Neural progenitor cell (in vitro differentiated cells): ENCODE measurements at regions not wholly inside any gene's neighbourhood (a gene's known extent, or its start where the extent isn't known, plus 50 kb on each side); places are given as distances from the start of the nearest gene placed in this dataset.
A peak's percentile ranks its signal among the peaks of the same experiment; 100 is the strongest.

Experiments
- DNase-seq: peaks from one replicate; pipeline ENCODE4 v3.0.0-alpha.2; 2016; ENCODE audit warnings: low spot score
- H2AFZ ChIP-seq: fragments of 200-600 bp; sonication (generic); replicated peaks from 2 replicates; pipeline ENCODE4 v1.6.1; 2016; ENCODE audit warnings: antibody characterized with exemption
- H3F3A ChIP-seq: fragments of 200-600 bp; sonication (generic); 2 replicates; pipeline ENCODE4 v1.6.1; 2016; ENCODE audit warnings: antibody characterized with exemption, low read depth
- H3K27ac ChIP-seq: fragments of 200-600 bp; sonication (generic); 2 replicates; pipeline ENCODE4 v1.5.1; 2016; ENCODE audit warnings: mild to moderate bottlenecking
- H3K27me3 ChIP-seq: fragments of 200-600 bp; sonication (generic); 2 replicates; pipeline ENCODE4 v1.6.1; 2016; ENCODE audit warnings: mild to moderate bottlenecking, moderate library complexity
- H3K36me3 ChIP-seq: fragments of 200-600 bp; sonication (generic); 2 replicates; pipeline ENCODE4 v1.5.1; 2016
- H3K4me1 ChIP-seq: fragments of 200-600 bp; sonication (generic); 2 replicates; pipeline ENCODE4 v1.6.1; 2016; ENCODE audit warnings: mixed run types
- H3K4me2 ChIP-seq: fragments of 200-600 bp; sonication (generic); 2 replicates; pipeline ENCODE4 v1.6.1; 2016
- H3K4me3 ChIP-seq: fragments of 200-600 bp; sonication (generic); 2 replicates; pipeline ENCODE4 v1.5.1; 2016
- H3K79me2 ChIP-seq: fragments of 200-600 bp; sonication (generic); 2 replicates; pipeline ENCODE4 v1.6.1; 2016; ENCODE audit warnings: low read depth
- H3K9ac ChIP-seq: fragments of 200-600 bp; sonication (generic); 2 replicates; pipeline ENCODE4 v1.6.1; 2016
- H3K9me3 ChIP-seq: fragments of 200-600 bp; sonication (generic); 2 replicates; pipeline ENCODE4 v1.5.1; 2016; ENCODE audit warnings: low read depth
- H4K20me1 ChIP-seq: fragments of 200-600 bp; sonication (generic); 2 replicates; pipeline ENCODE4 v1.6.1; 2016; ENCODE audit warnings: low read depth
- H3K27ac Mint-ChIP-seq: 3 replicates; pipeline ENCODE4 v1.8.0; 2021; ENCODE audit warnings: mixed read lengths
- H3K27me3 Mint-ChIP-seq: 2 replicates; pipeline ENCODE4 v1.8.0; 2022; ENCODE audit warnings: low read depth, mild to moderate bottlenecking, inconsistent platforms, moderate library complexity, mixed read lengths; ENCODE audit not compliant: insufficient read depth
- H3K36me3 Mint-ChIP-seq: 3 replicates; pipeline ENCODE4 v1.8.0; 2021; ENCODE audit warnings: mixed read lengths
- H3K4me1 Mint-ChIP-seq: 3 replicates; pipeline ENCODE4 v1.8.0; 2021; ENCODE audit warnings: mixed read lengths
- H3K4me3 Mint-ChIP-seq: 3 replicates; pipeline ENCODE4 v1.8.0; 2021; ENCODE audit warnings: mild to moderate bottlenecking, moderate library complexity, mixed read lengths
- H3K9me3 Mint-ChIP-seq: 3 replicates; pipeline ENCODE4 v1.8.0; 2020; ENCODE audit warnings: mixed read lengths
- CTCF ChIP-seq: fragments of 200-600 bp; sonication (generic); IDR thresholded peaks from 2 replicates; pipeline ENCODE4 v1.5.1; 2017; ENCODE audit warnings: antibody characterized with exemption, mild to moderate bottlenecking
- EZH2 ChIP-seq: fragments of 200-600 bp; sonication (generic); IDR thresholded peaks from 2 replicates; pipeline ENCODE4 v1.6.1; 2017; ENCODE audit warnings: antibody characterized with exemption, mild to moderate bottlenecking, moderate library complexity
- EZH2phosphoT487 ChIP-seq: fragments of 200-600 bp; sonication (generic); IDR thresholded peaks from 2 replicates; pipeline ENCODE4 v1.6.1; 2017; ENCODE audit warnings: antibody characterized with exemption

GRCh38 chr6:81051952-81052351 lies 700.5 kb downstream of the TENT5A start:
- no peak overlapping the region for H3K27ac Mint-ChIP-seq
- no peak overlapping the region for H3K9ac ChIP-seq
- no peak overlapping the region for H3K4me2 ChIP-seq
- no peaks in the 10 kb centered on the region for H3K36me3 Mint-ChIP-seq
- H3K4me1 Mint-ChIP-seq: no peaks in the 10 kb centered on the region
- H3K9me3 ChIP-seq: no peaks in the 10 kb centered on the region
- H3K27me3 ChIP-seq: no peaks in the 10 kb centered on the region
- H4K20me1 ChIP-seq: no peaks in the 10 kb centered on the region
- H3K4me3 Mint-ChIP-seq: no peak overlapping the region
- no peak overlapping the region for H3K4me3 ChIP-seq
- peak overlapping the region; percentile 57 for H2AFZ ChIP-seq
- H3K9me3 Mint-ChIP-seq: no peaks in the 10 kb centered on the region
- peak; percentile 23 for TF ChIP-seq CTCF
- TF ChIP-seq EZH2: no peak
- no peaks in the 10 kb centered on the region for H3F3A ChIP-seq
- H3K27ac ChIP-seq: no peak overlapping the region
- no peaks in the 10 kb centered on the region for H3K79me2 ChIP-seq
- no peaks in the 10 kb centered on the region for H3K4me1 ChIP-seq
- DNase-seq: peak; percentile 3
- H3K36me3 ChIP-seq: no peaks in the 10 kb centered on the region
- H3K27me3 Mint-ChIP-seq: no peaks in the 10 kb centered on the region

GRCh38 chr6:81049425-81050042 lies 702.9 kb downstream of the TENT5A start:
- no peaks in the 10 kb centered on the region for H3K4me1 Mint-ChIP-seq
- no peaks in the 10 kb centered on the region for H3K36me3 Mint-ChIP-seq
- no peaks in the 10 kb centered on the region for H3K9me3 ChIP-seq
- no peak for DNase-seq
- H3F3A ChIP-seq: no peaks in the 10 kb centered on the region
- H3K9ac ChIP-seq: no peak overlapping the region
- H3K4me3 Mint-ChIP-seq: no peak overlapping the region
- H3K4me2 ChIP-seq: no peak overlapping the region
- H4K20me1 ChIP-seq: no peaks in the 10 kb centered on the region
- no peaks in the 10 kb centered on the region for H3K4me1 ChIP-seq
- TF ChIP-seq EZH2 (no peak), CTCF (no peak), EZH2phosphoT487 (no peak)
- H3K36me3 ChIP-seq: no peaks in the 10 kb centered on the region
- H3K4me3 ChIP-seq: no peak overlapping the region
- H3K27me3 ChIP-seq: no peaks in the 10 kb centered on the region
- H2AFZ ChIP-seq: peak overlapping the region; percentile 5
- H3K79me2 ChIP-seq: no peaks in the 10 kb centered on the region
- H3K27ac ChIP-seq: no peak overlapping the region
- no peak overlapping the region for H3K27ac Mint-ChIP-seq
- H3K9me3 Mint-ChIP-seq: no peaks in the 10 kb centered on the region
- no peaks in the 10 kb centered on the region for H3K27me3 Mint-ChIP-seq

GRCh38 chr6:81031416-81031815 lies 721.1 kb downstream of the TENT5A start:
- Histone ChIP-seq H3F3A (no peaks in the 10 kb centered on the region), H4K20me1 (no peaks in the 10 kb centered on the region), H3K79me2 (no peaks in the 10 kb centered on the region), H3K27ac (no peak overlapping the region), H3K4me2 (no peak overlapping the region), H3K9me3 (no peaks in the 10 kb centered on the region), H3K4me3 (no peak overlapping the region), H2AFZ (no peak overlapping the region), H3K4me1 (no peaks in the 10 kb centered on the region), H3K9ac (no peak overlapping the region), H3K36me3 (no peaks in the 10 kb centered on the region), H3K27me3 (no peaks in the 10 kb centered on the region)
- no peaks in the 10 kb centered on the region for H3K36me3 Mint-ChIP-seq
- TF ChIP-seq EZH2phosphoT487 (no peak), CTCF (no peak), EZH2 (no peak)
- no peaks in the 10 kb centered on the region for H3K4me1 Mint-ChIP-seq
- no peak overlapping the region for H3K27ac Mint-ChIP-seq
- no peak for DNase-seq
- H3K9me3 Mint-ChIP-seq: no peaks in the 10 kb centered on the region
- no peak overlapping the region for H3K4me3 Mint-ChIP-seq
- H3K27me3 Mint-ChIP-seq: peaks cover 2% of the 10 kb centered on the region
